ENCODE measurements at regions not wholly inside any gene's neighbourhood (a gene's known extent, or its start where the extent isn't known, plus 50 kb on each side); places are given as distances from the start of the nearest gene placed in this dataset.
A peak's percentile ranks its signal among the peaks of the same experiment; 100 is the strongest.

- no peak for DNase-seq (ENCODE audit: low read depth)
- H3K4me3 ChIP-seq (ENCODE audit: low read length), result no peak overlapping the region
- TF ChIP-seq CTCF (IDR thresholded peaks at IDR 0.05; ENCODE audit: insufficient read depth, low read depth, low read length, missing control alignments), result no peak
These were observed 60.5 kb upstream of the SIPA1L2 start for GRCh38 chr1:232690285-232690935.

GRCh38 chr1:232694475-232694874 lies 64.5 kb upstream of the SIPA1L2 start:
- no peak overlapping the region for H3K4me3 ChIP-seq (ENCODE audit: low read length)
- DNase-seq (ENCODE audit: low read depth), result no peak
- TF ChIP-seq CTCF (IDR thresholded peaks at IDR 0.05; ENCODE audit: insufficient read depth, low read depth, low read length, missing control alignments), result no peak

- TF ChIP-seq CTCF (IDR thresholded peaks at IDR 0.05; ENCODE audit: insufficient read depth, low read depth, low read length, missing control alignments), result no peak
- no peak for DNase-seq (ENCODE audit: low read depth)
- H3K4me3 ChIP-seq (ENCODE audit: low read length), result no peak overlapping the region
These were observed 65.9 kb upstream of the SIPA1L2 start for GRCh38 chr1:232695621-232696385.

GRCh38 chr1:232696466-232696865 lies 66.5 kb upstream of the SIPA1L2 start:
- no peak overlapping the region for H3K4me3 ChIP-seq (ENCODE audit: low read length)
- TF ChIP-seq CTCF (IDR thresholded peaks at IDR 0.05; ENCODE audit: insufficient read depth, low read depth, low read length, missing control alignments), result no peak
- no peak for DNase-seq (ENCODE audit: low read depth)

- no peak for TF ChIP-seq CTCF (IDR thresholded peaks at IDR 0.05; ENCODE audit: insufficient read depth, low read depth, low read length, missing control alignments)
- peak; percentile 15 for DNase-seq (ENCODE audit: low read depth)
- H3K4me3 ChIP-seq (ENCODE audit: low read length), result no peak overlapping the region
These were observed 67.4 kb upstream of the SIPA1L2 start for GRCh38 chr1:232697187-232697822.

- no peak for TF ChIP-seq CTCF (IDR thresholded peaks at IDR 0.05; ENCODE audit: insufficient read depth, low read depth, low read length, missing control alignments)
- no peak overlapping the region for H3K4me3 ChIP-seq (ENCODE audit: low read length)
- no peak for DNase-seq (ENCODE audit: low read depth)
These were observed 69.9 kb upstream of the SIPA1L2 start for GRCh38 chr1:232699814-232700213.

Data from epithelial cell of esophagus (primary cell).